AG10803 (cell line): ENCODE measurements at regions not wholly inside any gene's neighbourhood (a gene's known extent, or its start where the extent isn't known, plus 50 kb on each side); places are given as distances from the start of the nearest gene placed in this dataset.

ENCODE experiments used
- DNase-seq: peaks from one replicate; pipeline ENCODE4 v3.0.0; 2010; ENCODE audit warnings: low read depth
- H3K4me3 ChIP-seq: 2 replicates; pipeline ENCODE4 v1.5.1; 2011; ENCODE audit warnings: mild to moderate bottlenecking, low read length, control low read depth
- CTCF ChIP-seq: conservative IDR thresholded peaks from 2 replicates; pipeline ENCODE4 v1.5.1; 2011; ENCODE audit warnings: mild to moderate bottlenecking, low read length, control low read depth, inconsistent platforms

DNA sequence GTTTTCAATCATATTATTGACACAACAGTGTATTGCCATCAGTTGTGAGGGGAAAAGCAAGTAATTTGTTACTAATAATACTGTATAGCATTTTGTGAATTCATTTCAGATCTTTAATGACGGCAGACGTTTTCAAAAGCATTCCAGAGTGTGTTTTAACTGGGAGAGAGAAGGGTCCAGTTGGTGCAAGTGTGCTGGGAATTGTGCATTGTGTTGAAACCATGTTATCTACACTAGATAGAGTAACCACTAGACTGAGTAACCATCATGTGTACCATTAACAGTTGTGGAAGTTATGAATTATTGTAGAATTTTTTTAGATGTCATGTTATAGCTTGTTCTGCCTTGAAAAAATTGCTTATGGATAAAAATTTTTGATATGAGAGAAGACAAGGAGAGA, 104.5 kb upstream of the VEGFC start:
- no peak overlapping the region for H3K4me3 ChIP-seq
- no peak for DNase-seq
- TF ChIP-seq CTCF = no peak

- TF ChIP-seq CTCF = no peak
- DNase-seq = no peak
- H3K4me3 ChIP-seq = no peak overlapping the region
Measured at GRCh38 chr4:176898791-176899190, 106.1 kb upstream of the VEGFC start.

DNA sequence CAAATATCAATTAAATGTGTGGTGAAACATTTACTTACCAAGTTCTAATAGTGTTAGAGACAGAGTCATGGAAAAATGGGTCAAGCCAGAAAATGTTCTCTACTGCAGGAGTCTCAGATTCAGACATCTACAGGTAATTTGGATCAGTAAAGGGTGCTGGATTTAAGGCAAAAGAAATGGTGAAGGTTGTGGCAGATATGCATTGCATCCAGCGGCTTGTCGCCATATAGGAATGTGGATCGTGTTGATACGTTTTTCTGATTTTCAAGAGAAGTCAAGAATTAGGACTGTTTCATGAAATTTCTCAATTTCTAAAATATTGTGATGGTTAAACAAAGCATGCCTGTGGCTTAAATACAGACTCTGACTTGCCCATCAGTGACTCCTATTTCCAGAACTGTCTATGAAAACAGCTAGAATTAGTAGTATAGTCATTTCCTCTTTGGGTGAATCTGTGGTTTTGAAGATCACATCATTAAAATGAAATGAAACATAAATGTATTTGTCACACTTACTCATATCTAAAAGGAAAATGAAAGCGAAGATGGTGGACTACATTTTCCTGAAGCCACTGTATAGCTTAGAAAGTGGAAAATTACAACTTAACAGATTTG, 110.1 kb upstream of the VEGFC start:
- no peak for TF ChIP-seq CTCF
- DNase-seq = peak; percentile 95
- no peak overlapping the region for H3K4me3 ChIP-seq

DNA sequence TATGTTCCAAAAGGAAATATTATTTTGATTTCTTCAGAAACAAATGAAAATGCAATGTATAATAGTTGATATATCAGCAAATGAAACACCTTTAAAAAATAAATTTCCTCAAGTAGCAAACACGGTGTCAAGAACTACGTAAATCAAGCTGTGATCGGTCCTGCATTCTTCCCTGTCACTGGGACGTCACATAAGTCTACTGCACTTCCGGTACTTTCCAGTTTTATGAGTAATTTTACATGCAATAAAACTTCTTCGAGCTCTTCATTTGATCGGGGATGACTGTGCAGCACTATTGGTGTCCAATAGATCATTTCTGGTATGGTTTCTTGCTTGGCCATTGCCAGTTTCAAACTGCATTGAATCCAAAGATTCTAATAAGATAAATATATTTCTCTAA, 114.0 kb upstream of the VEGFC start:
- no peak for TF ChIP-seq CTCF
- DNase-seq = no peak
- H3K4me3 ChIP-seq = no peak overlapping the region

DNA sequence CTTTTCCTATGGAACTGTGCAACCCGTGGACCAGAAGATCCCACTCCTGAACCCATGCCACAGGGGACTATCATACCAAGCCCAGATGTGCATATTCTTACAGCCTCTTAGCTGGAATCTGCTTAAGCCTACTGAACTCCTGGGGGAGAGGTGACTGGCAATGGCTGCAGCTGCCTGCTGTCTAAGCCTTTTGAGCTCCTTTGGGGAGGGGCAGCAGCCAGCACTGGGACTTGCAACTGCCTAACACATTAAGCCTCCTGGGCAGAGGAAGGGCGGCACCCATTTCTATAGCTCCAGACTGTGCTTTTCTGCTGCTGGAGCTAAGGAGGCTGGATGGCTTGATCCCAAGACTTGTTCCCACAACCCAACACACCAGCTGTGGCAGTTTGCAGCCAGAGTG, 117.9 kb upstream of the VEGFC start:
- H3K4me3 ChIP-seq = no peak overlapping the region
- TF ChIP-seq CTCF = no peak
- no peak for DNase-seq

- TF ChIP-seq CTCF = no peak
- no peak overlapping the region for H3K4me3 ChIP-seq
- no peak for DNase-seq
Measured at GRCh38 chr4:176919631-176920030, 126.9 kb upstream of the VEGFC start.

DNA sequence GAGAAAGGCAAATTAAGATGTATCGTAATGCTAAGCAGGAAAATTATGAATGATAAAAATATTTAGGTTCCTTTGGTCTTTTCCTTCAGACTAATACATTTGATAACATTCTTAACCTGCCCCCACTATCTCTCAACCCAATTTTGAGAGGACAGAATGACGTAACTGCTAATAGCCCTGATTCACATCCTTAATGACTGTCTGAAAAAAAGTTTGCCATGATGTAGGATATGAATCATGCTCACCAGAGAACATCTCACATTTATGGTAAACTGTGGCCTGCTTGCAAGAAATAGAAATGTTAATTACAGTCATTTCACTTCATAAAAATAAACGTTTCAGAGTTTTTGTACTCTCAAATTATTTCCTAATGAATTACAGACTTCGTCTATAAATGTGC, 128.0 kb upstream of the VEGFC start:
- no peak for TF ChIP-seq CTCF
- no peak overlapping the region for H3K4me3 ChIP-seq
- DNase-seq = peak; percentile 40
